NCI-H146 treated with DMSO at 0.1 percent for 48 hours (cell line): ENCODE measurements at regions not wholly inside any gene's neighbourhood (a gene's known extent, or its start where the extent isn't known, plus 50 kb on each side); places are given as distances from the start of the nearest gene placed in this dataset.
"Not testable (repeated sequence)": the region's sequence is repeated elsewhere in the genome, so short reads cannot be mapped to it uniquely, and the experiment has no call there.

ENCODE experiments used
- DNase-seq: peaks from one replicate; lab custom pipeline; 2025; ENCODE audit not compliant: unreplicated experiment; lab: John Stamatoyannopoulos, UW

DNA sequence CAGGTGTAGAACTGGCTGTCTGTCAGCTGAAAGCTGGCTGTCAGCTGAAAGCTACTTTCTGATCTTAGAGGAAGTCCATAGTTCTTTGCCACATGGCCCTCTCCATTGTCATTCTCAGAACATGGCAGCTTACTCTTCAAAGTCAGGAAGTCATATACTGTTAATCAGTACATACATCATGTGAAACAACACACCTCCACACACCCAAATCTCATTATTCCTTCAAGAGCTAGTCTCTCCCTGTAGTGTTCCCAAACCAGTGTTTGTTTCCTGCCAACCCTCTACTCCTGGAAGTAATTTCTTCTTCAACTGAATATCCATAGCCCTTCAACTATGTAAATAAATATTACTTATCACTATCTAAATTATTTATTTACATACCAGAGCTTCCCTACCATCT is 58.9 kb downstream of the OR5AK2 start:
- no peak for DNase-seq

DNA sequence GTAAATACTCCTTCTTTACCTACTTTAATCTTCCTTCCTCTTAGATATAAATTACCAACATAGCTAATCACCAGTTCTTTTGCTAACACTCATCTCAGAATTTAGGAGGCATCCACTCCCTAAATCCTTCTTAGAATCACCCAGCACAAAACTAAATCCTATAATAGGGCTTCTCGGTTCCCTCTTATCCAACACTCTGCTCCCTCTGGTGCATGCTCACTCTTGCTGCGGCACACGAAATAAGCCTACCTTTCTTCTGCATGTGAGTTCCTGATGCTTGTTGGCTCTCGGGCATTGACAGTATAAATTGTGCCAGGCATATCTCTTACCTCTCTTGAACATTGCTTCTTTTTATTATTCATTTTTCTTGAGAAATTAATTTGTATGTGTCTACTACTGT is 61.0 kb downstream of the OR5AK2 start:
- no peak for DNase-seq

- no peak for DNase-seq
Measured at GRCh38 chr11:57054817-57055216, 66.1 kb downstream of the OR5AK2 start.

DNA sequence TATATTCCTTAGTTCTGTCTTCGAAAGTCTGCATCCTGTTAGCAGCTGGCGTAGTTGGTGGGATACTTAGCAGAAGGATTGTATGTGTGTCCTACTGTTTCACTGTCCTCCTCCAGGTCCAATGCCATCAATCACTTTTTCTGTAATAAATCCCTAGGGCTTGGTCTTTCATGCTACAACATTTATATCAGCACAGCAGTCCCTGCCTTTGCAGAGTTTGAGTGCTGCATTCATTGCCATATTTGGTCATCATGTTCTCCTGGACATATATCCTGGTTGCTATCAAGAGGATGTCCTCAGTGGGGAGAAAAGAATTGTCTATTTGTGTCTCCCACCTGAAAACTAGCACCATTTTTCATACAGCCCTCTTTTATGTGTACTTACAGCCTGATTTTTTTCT is 67.0 kb downstream of the OR5AK2 start:
- DNase-seq, result no peak

GRCh38 chr11:57056735-57057134 is 68.0 kb downstream of the OR5AK2 start:
- no peak for DNase-seq

DNA sequence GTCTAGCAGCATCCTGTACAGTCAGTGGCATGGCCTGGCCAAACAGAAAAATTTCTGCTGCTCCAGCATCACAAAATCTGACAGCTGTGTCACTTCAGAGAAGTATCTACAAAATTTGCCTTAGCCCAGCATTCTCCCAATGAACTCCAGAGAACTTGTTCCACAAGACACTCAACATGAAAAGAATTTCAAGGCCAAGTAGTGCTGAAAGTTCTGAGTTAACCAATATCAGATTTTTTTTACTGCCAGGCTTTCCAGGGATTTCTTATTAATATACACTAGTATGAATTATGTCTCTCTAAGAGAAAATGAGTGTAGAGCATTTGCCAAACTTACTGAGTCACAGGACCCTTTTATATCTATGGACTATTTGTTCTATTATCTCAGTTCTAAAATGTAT is 68.8 kb downstream of the OR5AK2 start:
- no peak for DNase-seq

- DNase-seq, result not testable (repeated sequence)
Measured at GRCh38 chr11:57062957-57063356, 74.2 kb downstream of the OR5AK2 start.

DNA sequence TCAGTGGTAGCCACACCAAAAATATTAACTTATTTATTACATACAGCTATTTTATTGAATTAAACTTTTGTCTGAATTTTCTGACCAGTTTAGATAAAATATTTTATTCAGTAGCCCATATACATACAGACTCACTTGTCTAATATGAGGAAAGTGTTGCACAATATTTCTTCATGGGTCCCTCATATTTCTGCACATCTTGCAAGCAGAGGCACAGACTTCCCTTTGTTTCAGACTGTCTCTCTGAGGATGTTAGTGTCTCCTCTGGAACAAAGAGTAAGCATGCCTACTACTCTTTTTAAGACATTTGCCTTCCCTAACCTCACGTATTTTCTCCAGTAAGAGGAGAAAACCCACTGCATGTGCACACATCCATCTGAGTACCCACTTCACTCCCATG is 81.2 kb downstream of the OR5AK2 start:
- no peak for DNase-seq

DNA sequence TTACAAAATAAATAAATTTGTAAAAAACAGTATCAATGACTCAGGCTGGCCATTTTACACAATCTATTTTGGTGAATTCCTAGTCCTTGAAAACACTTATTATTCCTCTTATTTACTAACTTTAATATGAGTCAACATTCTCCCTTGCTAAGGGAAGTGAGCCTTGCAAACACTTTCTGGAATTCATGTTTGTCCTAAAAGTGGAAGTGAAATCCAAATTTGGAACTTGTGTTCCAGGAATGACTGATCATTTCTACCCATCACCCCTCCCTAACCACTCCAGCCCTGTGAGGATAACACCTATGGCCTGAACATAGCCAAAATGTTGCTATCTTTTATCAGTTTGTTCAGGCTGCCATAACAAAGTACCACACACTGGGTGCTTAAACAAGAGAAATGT is 83.1 kb downstream of the OR5AK2 start:
- DNase-seq, result no peak

DNA sequence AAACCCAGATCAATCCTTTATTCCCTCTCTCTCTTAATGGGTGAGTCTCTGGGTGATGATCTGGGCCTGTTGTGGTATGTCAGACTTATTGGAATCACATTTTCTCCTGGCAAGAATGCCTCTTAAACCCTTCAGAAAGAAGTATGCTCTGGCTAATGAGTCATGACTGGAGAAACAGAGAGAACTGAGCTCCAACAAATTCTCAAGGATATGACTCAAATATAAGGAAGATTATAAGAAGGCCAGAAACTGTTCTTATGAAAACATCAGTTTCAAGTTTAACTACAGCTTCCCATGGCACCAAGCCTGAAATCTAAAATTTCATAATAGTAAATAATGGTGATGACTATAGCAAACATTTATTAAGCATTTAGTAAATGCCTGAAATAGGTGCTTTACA is 83.9 kb downstream of the OR5AK2 start:
- DNase-seq, result no peak

DNA sequence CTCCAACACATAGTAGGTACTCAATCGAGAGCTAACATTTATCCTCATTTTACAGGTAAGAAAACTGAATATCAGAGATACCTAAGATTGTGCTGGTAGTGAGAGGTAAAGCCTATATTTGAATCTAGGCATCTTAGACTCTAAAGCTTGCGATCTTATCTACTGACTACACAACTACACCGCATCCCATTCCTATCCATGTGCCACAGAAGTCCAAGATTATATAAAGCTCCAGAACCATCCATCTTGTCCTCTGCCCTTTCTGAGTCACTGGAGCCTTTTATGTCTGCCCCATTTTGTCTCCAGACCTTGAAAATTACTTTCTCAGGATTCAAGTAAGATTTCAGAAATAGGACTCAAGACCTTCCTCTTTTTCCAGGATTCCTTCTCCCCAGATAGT is 84.4 kb downstream of the OR5AK2 start:
- DNase-seq, result no peak

- DNase-seq, result no peak
Measured at GRCh38 chr11:57081356-57081755, 92.6 kb downstream of the OR5AK2 start.

- DNase-seq, result no peak
Measured at GRCh38 chr11:57082125-57082524, 93.4 kb downstream of the OR5AK2 start.

GRCh38 chr11:57083641-57084385 is 95.1 kb downstream of the OR5AK2 start:
- DNase-seq, result no peak

GRCh38 chr11:57085611-57086010 is 96.1 kb upstream of the LRRC55 start:
- DNase-seq, result no peak

- no peak for DNase-seq
Measured at GRCh38 chr11:57087991-57088390, 93.8 kb upstream of the LRRC55 start.

- no peak for DNase-seq
Measured at GRCh38 chr11:57092028-57092698, 89.6 kb upstream of the LRRC55 start.

- DNase-seq, result no peak
Measured at GRCh38 chr11:57094181-57094935, 87.4 kb upstream of the LRRC55 start.

DNA sequence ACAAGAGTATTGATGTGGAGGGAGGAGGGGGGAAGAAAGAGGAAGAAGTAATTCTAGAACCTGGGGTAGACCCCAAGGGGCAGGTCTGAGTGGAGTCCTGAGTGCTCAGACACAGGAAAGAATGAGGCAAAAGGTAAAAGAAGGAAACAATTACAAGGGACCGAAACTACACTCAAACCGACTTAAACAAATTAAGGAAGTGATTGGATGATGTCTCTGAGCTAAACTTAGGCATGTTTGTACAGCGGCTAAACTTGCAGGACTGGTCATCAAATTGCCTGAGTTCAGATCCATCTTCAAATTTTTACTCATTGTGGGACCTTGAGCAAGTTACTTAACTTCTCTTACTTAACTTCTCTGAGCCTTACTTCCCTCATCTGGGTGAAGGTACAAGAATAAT is 86.3 kb upstream of the LRRC55 start:
- no peak for DNase-seq

DNA sequence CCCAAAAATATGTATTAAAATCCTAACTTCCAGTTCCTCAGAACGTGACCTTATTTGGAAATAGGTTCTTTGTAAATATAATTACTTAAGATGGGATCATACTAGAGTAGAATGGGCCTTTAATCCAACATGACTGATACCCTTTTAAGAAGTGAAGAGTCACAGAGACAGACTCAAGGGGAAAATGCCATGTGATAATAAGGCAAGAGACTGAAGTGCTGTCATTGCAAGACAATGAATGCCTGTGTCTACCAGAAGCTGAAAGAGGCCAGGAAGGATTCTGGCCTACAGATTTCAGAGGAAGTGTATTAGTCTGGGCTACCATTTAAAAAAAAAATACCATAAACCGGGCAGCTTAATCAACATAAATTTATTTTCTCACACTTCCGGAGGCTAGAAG is 85.9 kb upstream of the LRRC55 start:
- no peak for DNase-seq

DNA sequence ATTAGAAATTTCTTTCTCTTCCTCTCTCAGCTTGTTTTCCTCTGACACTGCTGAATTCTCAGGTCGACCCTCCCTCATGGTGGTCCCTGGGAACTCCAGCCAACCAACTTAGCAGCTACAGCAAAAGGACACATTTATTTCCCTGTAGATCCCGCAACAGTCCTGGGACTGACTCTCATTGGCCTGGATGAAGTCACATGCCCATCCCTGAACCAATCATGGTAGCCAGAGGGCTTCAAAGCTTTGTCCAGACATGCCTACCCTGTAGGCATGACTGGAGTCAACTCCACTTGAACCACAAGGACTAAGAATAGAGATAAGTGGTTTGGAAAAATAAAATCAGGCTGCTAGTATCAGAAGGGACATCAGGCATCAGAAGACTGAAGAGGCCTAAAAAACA is 84.6 kb upstream of the LRRC55 start:
- no peak for DNase-seq

DNA sequence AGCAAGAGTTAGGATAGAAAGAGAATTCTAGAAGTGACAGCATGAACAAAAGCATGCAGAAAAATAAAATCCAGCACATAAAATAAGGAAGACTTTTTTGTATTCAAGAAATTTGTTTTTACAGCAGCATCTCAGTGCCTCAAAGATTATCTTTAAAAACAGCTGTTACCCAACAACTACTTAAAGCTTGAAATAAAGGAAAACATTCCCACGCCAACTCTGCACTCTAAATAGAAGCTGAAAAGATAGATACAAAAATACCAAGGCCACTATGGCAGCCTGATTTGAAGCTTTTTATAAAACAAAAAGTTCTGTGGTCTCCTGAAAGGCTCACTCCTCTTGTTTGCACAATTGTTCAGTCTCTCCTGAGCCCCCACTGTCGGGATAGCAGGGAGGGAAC is 83.6 kb upstream of the LRRC55 start:
- DNase-seq, result no peak
